HG03175 (cell line): ENCODE measurements at regions not wholly inside any gene's neighbourhood (a gene's known extent, or its start where the extent isn't known, plus 50 kb on each side); places are given as distances from the start of the nearest gene placed in this dataset.

Experiments used
- ATAC-seq: cut with Tn5 transposase; IDR thresholded peaks from one replicate; pipeline ENCODE4 v1.9.1; 2021; ENCODE audit warnings: mild to moderate bottlenecking, moderate library complexity; ENCODE audit not compliant: unreplicated experiment

- no peak for ATAC-seq
These were observed 77.3 kb upstream of the MMADHC start for GRCh38 chr2:149664896-149665295.

- ATAC-seq = no peak
These were observed 75.0 kb upstream of the MMADHC start for GRCh38 chr2:149662556-149662955.

- no peak for ATAC-seq
These were observed 74.3 kb upstream of the MMADHC start for GRCh38 chr2:149661844-149662243.

- ATAC-seq = no peak
These were observed 71.0 kb upstream of the MMADHC start for GRCh38 chr2:149658553-149658952.

- no peak for ATAC-seq
These were observed 69.9 kb upstream of the MMADHC start for GRCh38 chr2:149657401-149658040.

- ATAC-seq = no peak
These were observed 69.4 kb upstream of the MMADHC start for GRCh38 chr2:149656996-149657395.

- ATAC-seq = no peak
These were observed 66.4 kb upstream of the MMADHC start for GRCh38 chr2:149653831-149654445.

GRCh38 chr2:149652926-149653325, 65.4 kb upstream of the MMADHC start:
- ATAC-seq = no peak

- ATAC-seq = no peak
These were observed 65.0 kb upstream of the MMADHC start for GRCh38 chr2:149652526-149652925.

- no peak for ATAC-seq
These were observed 63.7 kb upstream of the MMADHC start for GRCh38 chr2:149651229-149651628.

- ATAC-seq = no peak
These were observed 62.4 kb upstream of the MMADHC start for GRCh38 chr2:149650006-149650405.

- ATAC-seq = no peak
These were observed 60.9 kb upstream of the MMADHC start for GRCh38 chr2:149648282-149649030.

GRCh38 chr2:149645391-149645790, 57.8 kb upstream of the MMADHC start:
- no peak for ATAC-seq
